ENCODE measurements at regions not wholly inside any gene's neighbourhood (a gene's known extent, or its start where the extent isn't known, plus 50 kb on each side); places are given as distances from the start of the nearest gene placed in this dataset.

- TF ChIP-seq, protein P1, sequence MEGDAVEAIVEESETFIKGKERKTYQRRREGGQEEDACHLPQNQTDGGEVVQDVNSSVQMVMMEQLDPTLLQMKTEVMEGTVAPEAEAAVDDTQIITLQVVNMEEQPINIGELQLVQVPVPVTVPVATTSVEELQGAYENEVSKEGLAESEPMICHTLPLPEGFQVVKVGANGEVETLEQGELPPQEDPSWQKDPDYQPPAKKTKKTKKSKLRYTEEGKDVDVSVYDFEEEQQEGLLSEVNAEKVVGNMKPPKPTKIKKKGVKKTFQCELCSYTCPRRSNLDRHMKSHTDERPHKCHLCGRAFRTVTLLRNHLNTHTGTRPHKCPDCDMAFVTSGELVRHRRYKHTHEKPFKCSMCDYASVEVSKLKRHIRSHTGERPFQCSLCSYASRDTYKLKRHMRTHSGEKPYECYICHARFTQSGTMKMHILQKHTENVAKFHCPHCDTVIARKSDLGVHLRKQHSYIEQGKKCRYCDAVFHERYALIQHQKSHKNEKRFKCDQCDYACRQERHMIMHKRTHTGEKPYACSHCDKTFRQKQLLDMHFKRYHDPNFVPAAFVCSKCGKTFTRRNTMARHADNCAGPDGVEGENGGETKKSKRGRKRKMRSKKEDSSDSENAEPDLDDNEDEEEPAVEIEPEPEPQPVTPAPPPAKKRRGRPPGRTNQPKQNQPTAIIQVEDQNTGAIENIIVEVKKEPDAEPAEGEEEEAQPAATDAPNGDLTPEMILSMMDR (IDR thresholded peaks at IDR 0.05; ENCODE audit: low read depth, low read length), result no peak
- TF ChIP-seq POLR2A (IDR thresholded peaks at IDR 0.05; ENCODE audit: extremely low read depth, insufficient read length), result no peak
- TF ChIP-seq, protein P2, sequence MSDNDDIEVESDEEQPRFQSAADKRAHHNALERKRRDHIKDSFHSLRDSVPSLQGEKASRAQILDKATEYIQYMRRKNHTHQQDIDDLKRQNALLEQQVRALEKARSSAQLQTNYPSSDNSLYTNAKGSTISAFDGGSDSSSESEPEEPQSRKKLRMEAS (IDR thresholded peaks at IDR 0.05; ENCODE audit: low read depth, low read length), result no peak
Measured at GRCh38 chrX:45322382-45322781, 121.7 kb upstream of the DIPK2B start.

Data from NB4 (cell line).